GM19397 (cell line): ENCODE measurements at regions not wholly inside any gene's neighbourhood (a gene's known extent, or its start where the extent isn't known, plus 50 kb on each side); places are given as distances from the start of the nearest gene placed in this dataset.

Experiments used
- ATAC-seq: cut with Tn5 transposase; IDR thresholded peaks from one replicate; pipeline ENCODE4 v1.9.1; 2021; ENCODE audit warnings: mild to moderate bottlenecking, moderate library complexity; ENCODE audit not compliant: unreplicated experiment

DNA sequence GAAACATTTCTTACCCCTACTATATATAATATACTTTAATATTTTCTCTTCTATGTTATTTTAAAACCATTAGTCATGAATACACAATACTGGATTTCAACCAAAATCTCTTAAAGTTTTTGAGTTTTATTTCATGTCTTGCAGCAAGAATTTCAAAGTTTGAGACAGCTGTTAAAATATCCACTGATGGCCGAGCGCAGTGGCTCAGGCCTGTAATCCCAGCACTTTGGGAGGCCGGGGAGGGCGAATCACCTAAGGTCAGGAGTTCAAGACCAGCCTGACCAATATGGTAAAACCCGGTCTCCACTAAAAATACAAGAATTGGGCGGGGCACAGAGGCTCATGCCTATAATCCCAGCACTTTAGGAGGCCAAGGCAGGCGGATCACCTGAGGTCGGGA, 59.7 kb upstream of the DAPK1 start:
- ATAC-seq = no peak

- no peak for ATAC-seq
Measured at GRCh38 chr9:87441251-87441650, 56.4 kb upstream of the DAPK1 start.

DNA sequence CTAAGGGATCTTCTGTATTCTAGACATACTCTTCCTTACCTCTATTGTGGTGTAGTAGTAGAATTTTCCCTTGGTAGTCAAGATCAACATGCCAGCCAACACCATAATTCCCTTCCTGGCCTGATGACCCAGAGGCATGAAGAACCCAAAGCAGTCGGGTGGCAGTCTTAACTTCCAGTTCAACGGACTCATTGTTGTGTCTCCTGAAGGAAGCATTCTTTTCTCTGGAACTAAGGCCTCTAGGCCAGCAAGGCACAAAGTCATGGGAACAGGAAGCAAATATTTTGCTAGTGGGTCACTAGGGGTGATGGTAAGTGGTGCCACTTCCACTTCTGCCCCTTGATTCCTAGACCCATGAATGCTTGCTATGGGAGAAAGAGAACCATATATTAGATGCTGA, 55.2 kb upstream of the DAPK1 start:
- ATAC-seq = no peak

GRCh38 chr9:87443006-87443405, 54.7 kb upstream of the DAPK1 start:
- no peak for ATAC-seq

- ATAC-seq = no peak
Measured at GRCh38 chr9:87443461-87443860, 54.2 kb upstream of the DAPK1 start.

- ATAC-seq = peak; percentile 82
Measured at GRCh38 chr9:87445646-87446045, 52.0 kb upstream of the DAPK1 start.

DNA sequence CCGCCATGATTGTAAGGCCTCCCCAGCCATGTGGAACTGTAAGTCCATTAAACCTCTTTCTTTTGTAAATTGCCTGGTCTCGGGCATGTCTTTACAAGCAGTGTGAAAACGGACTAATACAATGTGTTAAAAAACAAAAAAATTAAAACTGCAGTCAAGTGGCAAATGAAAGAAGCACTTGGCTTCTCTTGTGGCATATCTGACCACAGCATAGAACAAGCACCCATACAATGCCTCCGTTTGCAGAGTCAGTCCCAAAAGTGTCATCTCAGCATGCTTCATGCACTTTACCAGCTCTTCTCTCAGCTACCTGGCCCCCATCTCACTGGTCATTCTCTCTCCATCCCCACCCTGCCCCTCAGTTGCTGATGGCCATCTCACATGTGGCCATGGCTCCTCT, 51.1 kb upstream of the DAPK1 start:
- ATAC-seq = no peak

DNA sequence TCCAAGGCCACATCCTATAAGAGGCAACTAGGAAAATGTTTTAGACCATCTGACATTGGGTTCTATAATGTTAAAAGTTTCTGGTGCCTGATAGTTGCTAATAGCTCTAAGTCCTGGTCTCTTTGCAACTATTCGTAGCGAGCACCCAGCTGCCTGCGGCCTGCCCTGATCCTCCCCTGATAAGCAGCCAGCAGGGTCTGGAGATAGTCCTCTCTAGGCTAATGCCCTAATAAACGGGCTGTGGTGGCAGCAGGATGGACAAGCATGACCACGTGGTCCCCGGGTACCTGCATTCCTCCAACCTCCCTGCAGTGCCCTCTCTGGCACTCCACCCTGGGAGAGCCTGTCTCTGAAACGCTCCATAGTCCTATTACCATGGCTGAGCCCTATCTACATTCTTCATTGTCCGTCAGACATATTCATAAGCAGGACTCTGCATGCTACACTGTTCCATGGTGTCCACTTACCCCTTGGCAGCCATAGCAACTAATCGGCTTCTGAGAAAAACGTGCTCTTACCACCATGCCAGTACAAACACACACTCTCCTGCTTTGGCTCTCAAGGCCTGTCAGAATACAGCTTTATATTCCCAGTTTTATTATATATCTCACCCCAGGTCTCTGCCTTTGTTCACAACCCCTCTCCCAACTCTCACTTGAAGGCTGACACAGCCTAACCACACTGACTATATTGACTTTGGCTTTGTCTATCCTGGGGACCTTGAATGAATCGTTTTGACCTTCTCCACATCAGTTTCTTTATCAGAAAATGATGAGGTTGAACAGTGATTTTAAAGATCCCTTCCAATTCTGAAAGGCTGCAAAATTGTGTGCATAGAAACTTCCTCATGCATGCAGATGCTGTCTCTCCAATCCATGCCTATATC, 49.9 kb upstream of the DAPK1 start:
- no peak for ATAC-seq
